HG02759 (cell line): ENCODE measurements at regions not wholly inside any gene's neighbourhood (a gene's known extent, or its start where the extent isn't known, plus 50 kb on each side); places are given as distances from the start of the nearest gene placed in this dataset.
"Not testable (repeated sequence)": the region's sequence is repeated elsewhere in the genome, so short reads cannot be mapped to it uniquely, and the experiment has no call there.

Source experiments
- ATAC-seq: cut with Tn5 transposase; IDR thresholded peaks from one replicate; pipeline ENCODE4 v1.9.1; 2021; ENCODE audit warnings: mild to moderate bottlenecking, moderate library complexity; ENCODE audit not compliant: unreplicated experiment

GRCh38 chr20:5453745-5454144 is 137.0 kb upstream of the PROKR2 start:
- ATAC-seq, result not testable (repeated sequence)

- ATAC-seq, result not testable (repeated sequence)
Observed at GRCh38 chr20:5453316-5453715, 136.6 kb upstream of the PROKR2 start.

- ATAC-seq, result not testable (repeated sequence)
Observed at GRCh38 chr20:5452691-5453090, 135.9 kb upstream of the PROKR2 start.

GRCh38 chr20:5452286-5452685 is 135.5 kb upstream of the PROKR2 start:
- ATAC-seq, result not testable (repeated sequence)

GRCh38 chr20:5451643-5452210 is 135.0 kb upstream of the PROKR2 start:
- ATAC-seq, result no peak

GRCh38 chr20:5448449-5449118 is 131.8 kb upstream of the PROKR2 start:
- peak; percentile 50 for ATAC-seq

GRCh38 chr20:5447188-5447587 is 130.4 kb upstream of the PROKR2 start:
- ATAC-seq, result no peak

GRCh38 chr20:5445611-5446010 is 128.9 kb upstream of the PROKR2 start:
- no peak for ATAC-seq

- ATAC-seq, result no peak
Observed at GRCh38 chr20:5442101-5442500, 125.3 kb upstream of the PROKR2 start.

GRCh38 chr20:5434116-5434515 is 117.4 kb upstream of the PROKR2 start:
- no peak for ATAC-seq

GRCh38 chr20:5433352-5433751 is 116.6 kb upstream of the PROKR2 start:
- no peak for ATAC-seq

GRCh38 chr20:5432030-5432429 is 115.3 kb upstream of the PROKR2 start:
- no peak for ATAC-seq

- ATAC-seq, result no peak
Observed at GRCh38 chr20:5430670-5431069, 113.9 kb upstream of the PROKR2 start.

- no peak for ATAC-seq
Observed at GRCh38 chr20:5426026-5426425, 109.3 kb upstream of the PROKR2 start.

- ATAC-seq, result no peak
Observed at GRCh38 chr20:5416086-5416485, 99.3 kb upstream of the PROKR2 start.

- ATAC-seq, result no peak
Observed at GRCh38 chr20:5413394-5413793, 96.6 kb upstream of the PROKR2 start.

GRCh38 chr20:5410470-5410869 is 93.7 kb upstream of the PROKR2 start:
- no peak for ATAC-seq

- ATAC-seq, result peak; percentile 82
Observed at GRCh38 chr20:5402903-5403531, 86.3 kb upstream of the PROKR2 start.

- no peak for ATAC-seq
Observed at GRCh38 chr20:5401277-5401875, 84.6 kb upstream of the PROKR2 start.

- no peak for ATAC-seq
Observed at GRCh38 chr20:5400164-5400762, 83.5 kb upstream of the PROKR2 start.

GRCh38 chr20:5397393-5397792 is 80.6 kb upstream of the PROKR2 start:
- no peak for ATAC-seq
